Fibroblast of skin of scalp (primary cell): ENCODE measurements at regions not wholly inside any gene's neighbourhood (a gene's known extent, or its start where the extent isn't known, plus 50 kb on each side); places are given as distances from the start of the nearest gene placed in this dataset.
"Not testable (repeated sequence)": the region's sequence is repeated elsewhere in the genome, so short reads cannot be mapped to it uniquely, and the experiment has no call there.

ENCODE experiments used
- DNase-seq: peaks from one replicate; pipeline ENCODE4 v3.0.0-alpha.2; 2013

GRCh38 chr4:85106805-85107336 lies 140.4 kb upstream of the WDFY3 start:
- DNase-seq = no peak

GRCh38 chr4:85107553-85107952 lies 141.1 kb upstream of the WDFY3 start:
- no peak for DNase-seq

- DNase-seq = peak; percentile 47
These were observed 147.2 kb upstream of the WDFY3 start for GRCh38 chr4:85113706-85114105.

- DNase-seq = no peak
These were observed 148.0 kb upstream of the WDFY3 start for GRCh38 chr4:85114526-85114925.

- no peak for DNase-seq
These were observed 149.5 kb upstream of the WDFY3 start for GRCh38 chr4:85116008-85116407.

GRCh38 chr4:85125688-85126087 lies 159.2 kb upstream of the WDFY3 start:
- no peak for DNase-seq

GRCh38 chr4:85126991-85127591 lies 160.6 kb upstream of the WDFY3 start:
- no peak for DNase-seq

- peak; percentile 18 for DNase-seq
These were observed 161.2 kb upstream of the WDFY3 start for GRCh38 chr4:85127653-85128052.

- no peak for DNase-seq
These were observed 162.0 kb upstream of the WDFY3 start for GRCh38 chr4:85128246-85129204.

- not testable (repeated sequence) for DNase-seq
These were observed 163.1 kb upstream of the WDFY3 start for GRCh38 chr4:85129354-85130125.

GRCh38 chr4:85132117-85132516 lies 165.6 kb upstream of the WDFY3 start:
- DNase-seq = no peak

GRCh38 chr4:85132570-85132969 lies 166.1 kb upstream of the WDFY3 start:
- DNase-seq = no peak

- DNase-seq = not testable (repeated sequence)
These were observed 173.3 kb upstream of the WDFY3 start for GRCh38 chr4:85139749-85140148.

- DNase-seq = no peak
These were observed 176.0 kb upstream of the WDFY3 start for GRCh38 chr4:85142451-85142850.

GRCh38 chr4:85147481-85148076 lies 181.1 kb upstream of the WDFY3 start:
- DNase-seq = peak; percentile 72

- peak; percentile 42 for DNase-seq
These were observed 183.2 kb upstream of the WDFY3 start for GRCh38 chr4:85149676-85150075.

GRCh38 chr4:85151371-85151770 lies 184.9 kb upstream of the WDFY3 start:
- no peak for DNase-seq

- DNase-seq = no peak
These were observed 185.3 kb upstream of the WDFY3 start for GRCh38 chr4:85151786-85152185.

GRCh38 chr4:85152480-85152879 lies 186.0 kb upstream of the WDFY3 start:
- no peak for DNase-seq

GRCh38 chr4:85153221-85153620 lies 186.7 kb upstream of the WDFY3 start:
- no peak for DNase-seq

GRCh38 chr4:85154591-85154990 lies 188.1 kb upstream of the WDFY3 start:
- DNase-seq = no peak

- DNase-seq = no peak
These were observed 199.3 kb upstream of the WDFY3 start for GRCh38 chr4:85165808-85166207.

GRCh38 chr4:85166318-85166717 lies 199.8 kb upstream of the WDFY3 start:
- DNase-seq = no peak
